K562 (cell line): ENCODE measurements at regions not wholly inside any gene's neighbourhood (a gene's known extent, or its start where the extent isn't known, plus 50 kb on each side); places are given as distances from the start of the nearest gene placed in this dataset.

ENCODE experiments used
- ATAC-seq: fragments of 200-7000 bp; cut with Tn5 transposase; 3 replicates; pipeline ENCODE4 v1.9.1; 2020; ENCODE audit warnings: moderate library complexity
- BruUV-seq: library from RNA; stranded (reverse); fragments of 400-500 nt; replicated peaks from 2 replicates; lab custom pipeline; 2021; lab: Mats Ljungman, UMichigan
- CTCF ChIA-PET: fragments of 300-600 bp; formaldehyde crosslinking; extraction: SDS; loops from one replicate; lab custom pipeline; 2021; ENCODE audit warnings: low intra/inter-chr PET ratio; lab: Yijun Ruan, JAX
- POLR2A ChIA-PET: fragments of 300-600, 350-650 bp; sonication (Branson Sonifier 250); formaldehyde crosslinking; extraction: SDS; loops from one replicate; lab custom pipeline; 2021; ENCODE audit warnings: antibody characterized with exemption, inconsistent platforms; lab: Yijun Ruan, JAX
- DNase-seq, 4 experiments: peaks; one replicate each; pipeline versions ENCODE4 v3.0.0 to v3.0.0-alpha.2; 2011 to 2018; ENCODE audit warnings: low spot score in 3 of 4, mixed read lengths in 3 of 4; ENCODE audit errors: extremely low read depth in 1 of 4
- FAIRE-seq: peaks from 2 replicates; lab custom pipeline; 2011; peaks lifted over from hg19 to GRCh38; lab: Jason Lieb, UNC
- H2AFZ ChIP-seq: 2 replicates; pipeline ENCODE4 v1.6.0; 2011; ENCODE audit warnings: low read depth, low read length, control low read depth, inconsistent platforms
- H3K27ac ChIP-seq: fragments of 200-600 bp; 3 replicates; pipeline ENCODE4 v1.8.0; 2011; ENCODE audit warnings: low read depth, mild to moderate bottlenecking, control low read depth, inconsistent platforms, low read length, moderate library complexity, mixed read lengths; ENCODE audit errors: extremely low read depth
- H3K27me3 ChIP-seq, 2 experiments: fragments of 300-600 bp in 1 of 2; 2 replicates in 1 of 2; 3 replicates in 1 of 2; pipeline versions ENCODE4 v1.6.0 to v1.8.0; 2011; ENCODE audit warnings: inconsistent platforms in 2 of 2, low read length in 2 of 2, mild to moderate bottlenecking in 1 of 2, mixed read lengths in 1 of 2, moderate library complexity in 1 of 2; ENCODE audit not compliant: control insufficient read depth in 2 of 2, insufficient read depth in 2 of 2
- H3K36me3 ChIP-seq: fragments of 300-600 bp; 3 replicates; pipeline ENCODE4 v1.8.0; 2011; ENCODE audit warnings: mild to moderate bottlenecking, low read length, inconsistent platforms; ENCODE audit not compliant: control insufficient read depth, insufficient read depth
- H3K4me1 ChIP-seq, 2 experiments: fragments of 200-600 bp in 1 of 2; replicated peaks in 1 of 2; 2 replicates in 1 of 2; 3 replicates in 1 of 2; pipeline versions ENCODE4 v1.5.1 to v1.8.0; 2011; ENCODE audit warnings: inconsistent platforms in 2 of 2, low read length in 2 of 2, mild to moderate bottlenecking in 1 of 2, mixed read lengths in 1 of 2, moderate library complexity in 1 of 2; ENCODE audit not compliant: control insufficient read depth in 2 of 2, insufficient read depth in 2 of 2
- H3K4me2 ChIP-seq: 2 replicates; pipeline ENCODE4 v1.6.1; 2011; ENCODE audit warnings: low read length, control low read depth, inconsistent platforms, mixed read lengths; ENCODE audit not compliant: insufficient read depth
- H3K4me3 ChIP-seq: fragments of 200-600 bp; sonication (generic), shearing (Covaris generic); 2 replicates; pipeline ENCODE4 v1.5.1; 2016; ENCODE audit warnings: control low read depth, inconsistent platforms
- H3K79me2 ChIP-seq: fragments of 200-600 bp; 3 replicates; pipeline ENCODE4 v1.8.0; 2011; ENCODE audit warnings: low read length, inconsistent platforms; ENCODE audit not compliant: control insufficient read depth, insufficient read depth
- H3K9ac ChIP-seq, 2 experiments: 2 replicates each; pipeline versions ENCODE4 v1.6.0 to v1.6.1; 2011; ENCODE audit warnings: low read depth in 2 of 2, low read length in 2 of 2, control low read depth in 1 of 2, inconsistent platforms in 1 of 2, mild to moderate bottlenecking in 1 of 2, mixed read lengths in 1 of 2; ENCODE audit not compliant: insufficient read depth in 1 of 2
- H3K9me1 ChIP-seq: one replicate; pipeline ENCODE4 v1.6.0; 2011; ENCODE audit warnings: inconsistent platforms, mild to moderate bottlenecking, low read length, moderate library complexity; ENCODE audit not compliant: control insufficient read depth, insufficient read depth
- H3K9me3 ChIP-seq: replicated peaks from 2 replicates; pipeline ENCODE4 v1.5.1; 2011; ENCODE audit warnings: low read depth, low read length, inconsistent platforms; ENCODE audit not compliant: control insufficient read depth, insufficient read depth
- H4K20me1 ChIP-seq: replicated peaks from 2 replicates; pipeline ENCODE4 v1.6.1; 2011; ENCODE audit warnings: low read length, inconsistent platforms, mixed read lengths; ENCODE audit not compliant: control insufficient read depth, insufficient read depth
- MEF2A ChIP-seq: IDR thresholded peaks from 2 replicates; pipeline ENCODE4 v1.6.1; 2011; ENCODE audit warnings: low read depth, mild to moderate bottlenecking, low read length, moderate library complexity; ENCODE audit not compliant: control insufficient read depth
- ZC3H4 ChIP-seq: sonication (generic); formaldehyde crosslinking; IDR thresholded peaks from 2 replicates; pipeline ENCODE4 v1.9.0; 2021; ENCODE audit warnings: missing genetic modification reagents, borderline replicate concordance
- WGBS: fragments of 100-300 bp; shearing (Covaris generic); methylation state at CpG from one replicate; pipeline ENCODE4 v1.1.6; 2016; ENCODE audit warnings: low coverage, mixed read lengths; ENCODE audit not compliant: insufficient coverage; ENCODE audit errors: missing lambda C conversion rate; 5-methylcytosine and 5-hydroxymethylcytosine counted together
- in situ Hi-C: fragments of 300-500 bp; cut with MboI; formaldehyde crosslinking; loops from 4 replicates; pipeline ENCODE4 v1.15.0; 2018; ENCODE audit warnings: inconsistent platforms, mixed read lengths
- intact Hi-C: fragments of 100-400 bp; cut with micrococcal nuclease; formaldehyde crosslinking; loops from 2 replicates; pipeline ENCODE4 v1.14.2; 2022
- TF ChIP-seq, protein P1 (sequence below), 2 experiments: fragments of 450-650 bp; IDR thresholded peaks; 2 replicates each; pipeline ENCODE4 v1.6.1; 2016; ENCODE audit warnings: mild to moderate bottlenecking in 2 of 2, borderline replicate concordance in 1 of 2, low read depth in 1 of 2, moderate library complexity in 1 of 2
- TF ChIP-seq, protein P2 (sequence below): IDR thresholded peaks from 3 replicates; pipeline ENCODE4 v1.6.1; 2011; ENCODE audit warnings: borderline replicate concordance, mild to moderate bottlenecking, moderate library complexity; ENCODE audit not compliant: insufficient read length; ENCODE audit errors: extremely low read depth

DNA sequence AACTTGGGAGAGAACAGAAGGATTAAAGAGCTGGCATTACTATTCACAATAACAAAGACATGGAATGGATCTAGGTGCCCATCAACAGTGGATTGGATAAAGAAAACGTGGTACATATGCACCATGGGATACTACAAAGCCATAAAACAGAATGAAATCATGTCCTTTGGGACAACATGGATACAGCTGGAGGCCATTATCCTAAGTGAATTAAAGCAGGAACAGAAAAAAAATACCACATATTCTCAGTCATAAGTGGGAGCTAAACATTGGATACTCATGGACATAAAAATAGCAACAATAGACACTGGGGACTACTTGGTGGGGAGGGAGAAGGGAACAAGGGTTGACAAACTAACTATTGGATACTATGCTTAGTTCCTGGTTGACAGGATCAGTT is 133.2 kb upstream of the ITGB1 start (continued):
- TF ChIP-seq, protein P1, sequence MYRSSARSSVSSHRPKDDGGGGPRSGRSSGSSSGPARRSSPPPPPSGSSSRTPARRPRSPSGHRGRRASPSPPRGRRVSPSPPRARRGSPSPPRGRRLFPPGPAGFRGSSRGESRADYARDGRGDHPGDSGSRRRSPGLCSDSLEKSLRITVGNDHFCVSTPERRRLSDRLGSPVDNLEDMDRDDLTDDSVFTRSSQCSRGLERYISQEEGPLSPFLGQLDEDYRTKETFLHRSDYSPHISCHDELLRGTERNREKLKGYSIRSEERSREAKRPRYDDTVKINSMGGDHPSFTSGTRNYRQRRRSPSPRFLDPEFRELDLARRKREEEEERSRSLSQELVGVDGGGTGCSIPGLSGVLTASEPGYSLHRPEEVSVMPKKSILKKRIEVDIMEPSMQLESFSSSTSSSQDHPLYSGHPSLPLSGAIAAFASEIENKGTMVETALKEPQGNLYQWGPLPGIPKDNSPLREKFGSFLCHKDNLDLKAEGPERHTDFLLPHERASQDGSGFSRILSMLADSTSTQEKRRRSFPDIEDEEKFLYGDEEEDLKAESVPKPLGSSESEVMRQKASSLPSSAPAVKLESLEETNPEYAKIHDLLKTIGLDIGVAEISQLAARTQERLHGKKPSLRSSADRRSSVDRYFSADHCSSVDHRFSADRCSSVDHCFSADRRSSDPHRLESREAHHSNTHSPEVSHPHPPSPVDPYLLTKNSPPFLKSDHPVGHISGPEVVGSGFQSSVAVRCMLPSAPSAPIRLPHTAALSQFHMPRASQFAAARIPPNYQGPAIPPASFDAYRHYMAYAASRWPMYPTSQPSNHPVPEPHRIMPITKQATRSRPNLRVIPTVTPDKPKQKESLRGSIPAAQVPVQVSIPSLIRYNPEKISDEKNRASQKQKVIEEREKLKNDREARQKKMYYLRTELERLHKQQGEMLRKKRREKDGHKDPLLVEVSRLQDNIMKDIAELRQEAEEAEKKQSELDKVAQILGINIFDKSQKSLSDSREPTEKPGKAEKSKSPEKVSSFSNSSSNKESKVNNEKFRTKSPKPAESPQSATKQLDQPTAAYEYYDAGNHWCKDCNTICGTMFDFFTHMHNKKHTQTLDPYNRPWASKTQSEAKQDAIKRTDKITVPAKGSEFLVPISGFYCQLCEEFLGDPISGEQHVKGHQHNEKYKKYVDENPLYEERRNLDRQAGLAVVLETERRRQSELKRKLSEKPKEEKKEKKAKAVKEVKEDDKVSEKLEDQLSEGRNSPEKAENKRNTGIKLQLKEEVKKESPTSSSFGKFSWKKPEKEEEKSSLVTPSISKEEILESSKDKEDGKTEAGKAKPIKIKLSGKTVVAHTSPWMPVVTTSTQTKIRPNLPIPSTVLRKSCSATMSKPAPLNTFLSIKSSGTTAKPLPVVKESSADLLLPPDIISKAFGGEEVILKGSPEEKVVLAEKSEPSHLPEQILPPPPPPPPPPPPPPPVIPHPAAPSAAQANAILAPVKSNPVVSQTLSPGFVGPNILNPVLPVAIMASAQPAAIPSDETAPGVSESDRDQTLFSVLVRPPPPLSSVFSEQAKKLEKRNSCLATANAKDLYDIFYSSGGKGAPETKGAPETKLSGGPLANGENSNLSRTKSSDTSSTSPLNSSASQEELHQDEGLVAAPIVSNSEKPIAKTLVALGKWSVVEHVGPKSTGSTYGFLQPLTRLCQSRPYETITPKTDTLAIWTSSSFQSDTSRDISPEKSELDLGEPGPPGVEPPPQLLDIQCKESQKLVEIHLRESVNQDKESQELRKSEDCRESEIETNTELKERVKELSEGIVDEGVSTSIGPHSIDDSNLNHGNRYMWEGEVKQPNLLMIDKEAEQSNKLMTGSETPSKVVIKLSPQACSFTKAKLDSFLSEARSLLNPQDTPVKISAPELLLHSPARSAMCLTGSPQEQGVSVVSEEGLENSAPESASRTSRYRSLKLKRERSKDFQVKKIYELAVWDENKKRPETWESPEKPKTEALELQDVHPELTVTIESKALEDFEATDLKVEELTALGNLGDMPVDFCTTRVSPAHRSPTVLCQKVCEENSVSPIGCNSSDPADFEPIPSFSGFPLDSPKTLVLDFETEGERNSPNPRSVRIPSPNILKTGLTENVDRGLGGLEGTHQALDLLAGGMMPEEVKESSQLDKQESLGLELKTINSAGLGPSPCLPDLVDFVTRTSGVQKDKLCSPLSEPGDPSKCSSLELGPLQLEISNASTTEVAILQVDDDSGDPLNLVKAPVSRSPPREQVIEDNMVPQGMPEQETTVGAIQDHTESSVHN (IDR thresholded peaks at IDR 0.05; ENCODE audit: borderline replicate concordance in 1 of 2, low read depth in 1 of 2) = no peak

GRCh38 chr10:33088990-33089389 is 131.0 kb upstream of the ITGB1 start:
- no peak for ATAC-seq
- no peak for TF ChIP-seq ZC3H4 (CRISPR knock-in tag)
- TF ChIP-seq, protein P2, sequence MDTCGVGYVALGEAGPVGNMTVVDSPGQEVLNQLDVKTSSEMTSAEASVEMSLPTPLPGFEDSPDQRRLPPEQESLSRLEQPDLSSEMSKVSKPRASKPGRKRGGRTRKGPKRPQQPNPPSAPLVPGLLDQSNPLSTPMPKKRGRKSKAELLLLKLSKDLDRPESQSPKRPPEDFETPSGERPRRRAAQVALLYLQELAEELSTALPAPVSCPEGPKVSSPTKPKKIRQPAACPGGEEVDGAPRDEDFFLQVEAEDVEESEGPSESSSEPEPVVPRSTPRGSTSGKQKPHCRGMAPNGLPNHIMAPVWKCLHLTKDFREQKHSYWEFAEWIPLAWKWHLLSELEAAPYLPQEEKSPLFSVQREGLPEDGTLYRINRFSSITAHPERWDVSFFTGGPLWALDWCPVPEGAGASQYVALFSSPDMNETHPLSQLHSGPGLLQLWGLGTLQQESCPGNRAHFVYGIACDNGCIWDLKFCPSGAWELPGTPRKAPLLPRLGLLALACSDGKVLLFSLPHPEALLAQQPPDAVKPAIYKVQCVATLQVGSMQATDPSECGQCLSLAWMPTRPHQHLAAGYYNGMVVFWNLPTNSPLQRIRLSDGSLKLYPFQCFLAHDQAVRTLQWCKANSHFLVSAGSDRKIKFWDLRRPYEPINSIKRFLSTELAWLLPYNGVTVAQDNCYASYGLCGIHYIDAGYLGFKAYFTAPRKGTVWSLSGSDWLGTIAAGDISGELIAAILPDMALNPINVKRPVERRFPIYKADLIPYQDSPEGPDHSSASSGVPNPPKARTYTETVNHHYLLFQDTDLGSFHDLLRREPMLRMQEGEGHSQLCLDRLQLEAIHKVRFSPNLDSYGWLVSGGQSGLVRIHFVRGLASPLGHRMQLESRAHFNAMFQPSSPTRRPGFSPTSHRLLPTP = no peak
- TF ChIP-seq MEF2A = no peak

More at GRCh38 chr10:33088990-33089389, 131.0 kb upstream of the ITGB1 start:
- H4K20me1 ChIP-seq = no peaks in the 10 kb centered on the region
- H3K9me3 ChIP-seq = no peaks in the 10 kb centered on the region
- no peaks in the 10 kb centered on the region for H3K79me2 ChIP-seq
- in situ Hi-C loops = no loop called here
- H3K4me1 ChIP-seq = no peaks in the 10 kb centered on the region
- WGBS = 7% methylated on average over 6 of the region's 6 CpGs
- no peak overlapping the region for H3K4me3 ChIP-seq
- H3K4me2 ChIP-seq = no peak overlapping the region
- intact Hi-C loops = no loop called here
- CTCF ChIA-PET = no interaction called here
- H3K9ac ChIP-seq = no peak overlapping the region
- H3K36me3 ChIP-seq = no peaks in the 10 kb centered on the region
- H3K9me1 ChIP-seq = no peaks in the 10 kb centered on the region
- POLR2A ChIA-PET = interaction anchor here (0.7 kb wide), 1 partner anchor 17 kb away, joined by 3 read pairs; no protein-coding TSS in a partner anchor
- no peak overlapping the region for H3K27ac ChIP-seq
- FAIRE-seq (no peak), DNase-seq (no peak)
- no TSS peak for BruUV-seq
- H3K27me3 ChIP-seq = peaks cover 0 to 3% of the 10 kb centered on the region in 2 experiments; a peak in 1 of 5 replicates
- no peak overlapping the region for H2AFZ ChIP-seq
